ENCODE measurements at regions not wholly inside any gene's neighbourhood (a gene's known extent, or its start where the extent isn't known, plus 50 kb on each side); places are given as distances from the start of the nearest gene placed in this dataset.

DNA sequence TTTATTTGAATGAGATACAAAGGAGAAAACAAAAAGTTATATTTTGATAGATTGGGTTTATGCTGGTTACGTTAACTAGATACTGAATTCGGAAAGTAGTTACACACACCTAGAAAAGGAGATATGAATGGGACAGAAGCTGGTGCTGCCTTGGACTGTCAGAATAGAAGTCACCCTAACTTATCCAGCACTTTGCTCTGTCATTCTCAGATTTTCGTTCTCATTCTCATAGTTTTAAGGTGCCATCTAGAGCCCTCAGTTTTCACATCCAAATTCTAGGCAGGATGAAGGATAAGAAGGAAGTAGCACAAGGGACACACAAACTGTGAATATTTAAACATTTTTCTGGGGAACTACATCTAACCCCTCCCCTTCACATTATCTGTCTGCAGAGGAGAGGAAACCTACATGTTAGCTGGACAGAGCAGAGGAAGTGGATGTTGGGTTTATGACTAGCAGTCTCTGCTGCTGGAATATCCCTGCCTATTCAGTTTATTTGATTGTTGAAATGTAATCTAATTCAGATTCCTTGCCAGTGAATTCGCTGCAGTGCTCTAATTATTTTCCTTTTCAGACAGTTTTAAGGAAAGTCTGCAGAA lies 521.9 kb downstream of the FAT4 start:
- Histone ChIP-seq H3K36me3 (ENCODE audit: control insufficient read depth in 2 of 2, insufficient read depth in 2 of 2, low read length in 1 of 2) (no peaks in the 10 kb centered on the region), H3K4me2 (ENCODE audit: control insufficient read depth, insufficient read depth) (no peak overlapping the region), H3K4me1 (ENCODE audit: control insufficient read depth, insufficient read depth, low read length) (no peaks in the 10 kb centered on the region), H3K27ac (ENCODE audit: control insufficient read depth, insufficient read depth) (no peak overlapping the region), H3K9ac (ENCODE audit: control insufficient read depth, insufficient read depth, low read length) (no peak overlapping the region), H4K20me1 (ENCODE audit: control insufficient read depth, insufficient read depth) (no peaks in the 10 kb centered on the region), H3K27me3 (replicated peaks in 1 of 2; ENCODE audit: control insufficient read depth in 2 of 2, insufficient read depth in 2 of 2, low read length in 1 of 2) (no peaks in the 10 kb centered on the region), H3K79me2 (ENCODE audit: control insufficient read depth, insufficient read depth, low read length) (no peaks in the 10 kb centered on the region), H2AFZ (ENCODE audit: control insufficient read depth, low read depth, low read length) (no peak overlapping the region), H3K4me3 (no peak overlapping the region), H3K9me3 (replicated peaks; ENCODE audit: control insufficient read depth, insufficient read depth, low read length) (no peaks in the 10 kb centered on the region)
- ATAC-seq: peak; percentile 82
- TF ChIP-seq, protein P1, sequence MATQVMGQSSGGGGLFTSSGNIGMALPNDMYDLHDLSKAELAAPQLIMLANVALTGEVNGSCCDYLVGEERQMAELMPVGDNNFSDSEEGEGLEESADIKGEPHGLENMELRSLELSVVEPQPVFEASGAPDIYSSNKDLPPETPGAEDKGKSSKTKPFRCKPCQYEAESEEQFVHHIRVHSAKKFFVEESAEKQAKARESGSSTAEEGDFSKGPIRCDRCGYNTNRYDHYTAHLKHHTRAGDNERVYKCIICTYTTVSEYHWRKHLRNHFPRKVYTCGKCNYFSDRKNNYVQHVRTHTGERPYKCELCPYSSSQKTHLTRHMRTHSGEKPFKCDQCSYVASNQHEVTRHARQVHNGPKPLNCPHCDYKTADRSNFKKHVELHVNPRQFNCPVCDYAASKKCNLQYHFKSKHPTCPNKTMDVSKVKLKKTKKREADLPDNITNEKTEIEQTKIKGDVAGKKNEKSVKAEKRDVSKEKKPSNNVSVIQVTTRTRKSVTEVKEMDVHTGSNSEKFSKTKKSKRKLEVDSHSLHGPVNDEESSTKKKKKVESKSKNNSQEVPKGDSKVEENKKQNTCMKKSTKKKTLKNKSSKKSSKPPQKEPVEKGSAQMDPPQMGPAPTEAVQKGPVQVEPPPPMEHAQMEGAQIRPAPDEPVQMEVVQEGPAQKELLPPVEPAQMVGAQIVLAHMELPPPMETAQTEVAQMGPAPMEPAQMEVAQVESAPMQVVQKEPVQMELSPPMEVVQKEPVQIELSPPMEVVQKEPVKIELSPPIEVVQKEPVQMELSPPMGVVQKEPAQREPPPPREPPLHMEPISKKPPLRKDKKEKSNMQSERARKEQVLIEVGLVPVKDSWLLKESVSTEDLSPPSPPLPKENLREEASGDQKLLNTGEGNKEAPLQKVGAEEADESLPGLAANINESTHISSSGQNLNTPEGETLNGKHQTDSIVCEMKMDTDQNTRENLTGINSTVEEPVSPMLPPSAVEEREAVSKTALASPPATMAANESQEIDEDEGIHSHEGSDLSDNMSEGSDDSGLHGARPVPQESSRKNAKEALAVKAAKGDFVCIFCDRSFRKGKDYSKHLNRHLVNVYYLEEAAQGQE (IDR thresholded peaks at IDR 0.05; ENCODE audit: low read depth, low read length): no peak
- TF ChIP-seq, protein P2, sequence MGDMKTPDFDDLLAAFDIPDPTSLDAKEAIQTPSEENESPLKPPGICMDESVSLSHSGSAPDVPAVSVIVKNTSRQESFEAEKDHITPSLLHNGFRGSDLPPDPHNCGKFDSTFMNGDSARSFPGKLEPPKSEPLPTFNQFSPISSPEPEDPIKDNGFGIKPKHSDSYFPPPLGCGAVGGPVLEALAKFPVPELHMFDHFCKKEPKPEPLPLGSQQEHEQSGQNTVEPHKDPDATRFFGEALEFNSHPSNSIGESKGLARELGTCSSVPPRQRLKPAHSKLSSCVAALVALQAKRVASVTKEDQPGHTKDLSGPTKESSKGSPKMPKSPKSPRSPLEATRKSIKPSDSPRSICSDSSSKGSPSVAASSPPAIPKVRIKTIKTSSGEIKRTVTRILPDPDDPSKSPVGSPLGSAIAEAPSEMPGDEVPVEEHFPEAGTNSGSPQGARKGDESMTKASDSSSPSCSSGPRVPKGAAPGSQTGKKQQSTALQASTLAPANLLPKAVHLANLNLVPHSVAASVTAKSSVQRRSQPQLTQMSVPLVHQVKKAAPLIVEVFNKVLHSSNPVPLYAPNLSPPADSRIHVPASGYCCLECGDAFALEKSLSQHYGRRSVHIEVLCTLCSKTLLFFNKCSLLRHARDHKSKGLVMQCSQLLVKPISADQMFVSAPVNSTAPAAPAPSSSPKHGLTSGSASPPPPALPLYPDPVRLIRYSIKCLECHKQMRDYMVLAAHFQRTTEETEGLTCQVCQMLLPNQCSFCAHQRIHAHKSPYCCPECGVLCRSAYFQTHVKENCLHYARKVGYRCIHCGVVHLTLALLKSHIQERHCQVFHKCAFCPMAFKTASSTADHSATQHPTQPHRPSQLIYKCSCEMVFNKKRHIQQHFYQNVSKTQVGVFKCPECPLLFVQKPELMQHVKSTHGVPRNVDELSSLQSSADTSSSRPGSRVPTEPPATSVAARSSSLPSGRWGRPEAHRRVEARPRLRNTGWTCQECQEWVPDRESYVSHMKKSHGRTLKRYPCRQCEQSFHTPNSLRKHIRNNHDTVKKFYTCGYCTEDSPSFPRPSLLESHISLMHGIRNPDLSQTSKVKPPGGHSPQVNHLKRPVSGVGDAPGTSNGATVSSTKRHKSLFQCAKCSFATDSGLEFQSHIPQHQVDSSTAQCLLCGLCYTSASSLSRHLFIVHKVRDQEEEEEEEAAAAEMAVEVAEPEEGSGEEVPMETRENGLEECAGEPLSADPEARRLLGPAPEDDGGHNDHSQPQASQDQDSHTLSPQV (IDR thresholded peaks at IDR 0.05): no peak
- TF ChIP-seq, protein P3, sequence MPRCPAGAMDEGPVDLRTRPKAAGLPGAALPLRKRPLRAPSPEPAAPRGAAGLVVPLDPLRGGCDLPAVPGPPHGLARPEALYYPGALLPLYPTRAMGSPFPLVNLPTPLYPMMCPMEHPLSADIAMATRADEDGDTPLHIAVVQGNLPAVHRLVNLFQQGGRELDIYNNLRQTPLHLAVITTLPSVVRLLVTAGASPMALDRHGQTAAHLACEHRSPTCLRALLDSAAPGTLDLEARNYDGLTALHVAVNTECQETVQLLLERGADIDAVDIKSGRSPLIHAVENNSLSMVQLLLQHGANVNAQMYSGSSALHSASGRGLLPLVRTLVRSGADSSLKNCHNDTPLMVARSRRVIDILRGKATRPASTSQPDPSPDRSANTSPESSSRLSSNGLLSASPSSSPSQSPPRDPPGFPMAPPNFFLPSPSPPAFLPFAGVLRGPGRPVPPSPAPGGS (IDR thresholded peaks at IDR 0.05; ENCODE audit: borderline replicate concordance, insufficient read depth, low read depth, low read length, poor library complexity, severe bottlenecking): no peak
- TF ChIP-seq, protein P4, sequence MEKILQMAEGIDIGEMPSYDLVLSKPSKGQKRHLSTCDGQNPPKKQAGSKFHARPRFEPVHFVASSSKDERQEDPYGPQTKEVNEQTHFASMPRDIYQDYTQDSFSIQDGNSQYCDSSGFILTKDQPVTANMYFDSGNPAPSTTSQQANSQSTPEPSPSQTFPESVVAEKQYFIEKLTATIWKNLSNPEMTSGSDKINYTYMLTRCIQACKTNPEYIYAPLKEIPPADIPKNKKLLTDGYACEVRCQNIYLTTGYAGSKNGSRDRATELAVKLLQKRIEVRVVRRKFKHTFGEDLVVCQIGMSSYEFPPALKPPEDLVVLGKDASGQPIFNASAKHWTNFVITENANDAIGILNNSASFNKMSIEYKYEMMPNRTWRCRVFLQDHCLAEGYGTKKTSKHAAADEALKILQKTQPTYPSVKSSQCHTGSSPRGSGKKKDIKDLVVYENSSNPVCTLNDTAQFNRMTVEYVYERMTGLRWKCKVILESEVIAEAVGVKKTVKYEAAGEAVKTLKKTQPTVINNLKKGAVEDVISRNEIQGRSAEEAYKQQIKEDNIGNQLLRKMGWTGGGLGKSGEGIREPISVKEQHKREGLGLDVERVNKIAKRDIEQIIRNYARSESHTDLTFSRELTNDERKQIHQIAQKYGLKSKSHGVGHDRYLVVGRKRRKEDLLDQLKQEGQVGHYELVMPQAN (conservative IDR thresholded peaks at IDR 0.05): no peak
- no peak for TF ChIP-seq KLF5 (IDR thresholded peaks at IDR 0.05; ENCODE audit: partially characterized antibody)
- TF ChIP-seq, protein P5, sequence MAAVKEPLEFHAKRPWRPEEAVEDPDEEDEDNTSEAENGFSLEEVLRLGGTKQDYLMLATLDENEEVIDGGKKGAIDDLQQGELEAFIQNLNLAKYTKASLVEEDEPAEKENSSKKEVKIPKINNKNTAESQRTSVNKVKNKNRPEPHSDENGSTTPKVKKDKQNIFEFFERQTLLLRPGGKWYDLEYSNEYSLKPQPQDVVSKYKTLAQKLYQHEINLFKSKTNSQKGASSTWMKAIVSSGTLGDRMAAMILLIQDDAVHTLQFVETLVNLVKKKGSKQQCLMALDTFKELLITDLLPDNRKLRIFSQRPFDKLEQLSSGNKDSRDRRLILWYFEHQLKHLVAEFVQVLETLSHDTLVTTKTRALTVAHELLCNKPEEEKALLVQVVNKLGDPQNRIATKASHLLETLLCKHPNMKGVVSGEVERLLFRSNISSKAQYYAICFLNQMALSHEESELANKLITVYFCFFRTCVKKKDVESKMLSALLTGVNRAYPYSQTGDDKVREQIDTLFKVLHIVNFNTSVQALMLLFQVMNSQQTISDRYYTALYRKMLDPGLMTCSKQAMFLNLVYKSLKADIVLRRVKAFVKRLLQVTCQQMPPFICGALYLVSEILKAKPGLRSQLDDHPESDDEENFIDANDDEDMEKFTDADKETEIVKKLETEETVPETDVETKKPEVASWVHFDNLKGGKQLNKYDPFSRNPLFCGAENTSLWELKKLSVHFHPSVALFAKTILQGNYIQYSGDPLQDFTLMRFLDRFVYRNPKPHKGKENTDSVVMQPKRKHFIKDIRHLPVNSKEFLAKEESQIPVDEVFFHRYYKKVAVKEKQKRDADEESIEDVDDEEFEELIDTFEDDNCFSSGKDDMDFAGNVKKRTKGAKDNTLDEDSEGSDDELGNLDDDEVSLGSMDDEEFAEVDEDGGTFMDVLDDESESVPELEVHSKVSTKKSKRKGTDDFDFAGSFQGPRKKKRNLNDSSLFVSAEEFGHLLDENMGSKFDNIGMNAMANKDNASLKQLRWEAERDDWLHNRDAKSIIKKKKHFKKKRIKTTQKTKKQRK (IDR thresholded peaks at IDR 0.05; ENCODE audit: low read depth, low read length): no peak
- no peak for DNase-seq (ENCODE audit: low read depth, low spot score)
- BruUV-seq (replicated peaks): no TSS peak
- WGBS (ENCODE audit: insufficient coverage, insufficient replicate concordance, low lambda C conversion rate, missing lambda C conversion rate): 2% methylated on average over 4 of the region's 4 CpGs
- CTCF ChIA-PET: no interaction called here
- POLR2A ChIA-PET: no interaction called here
- RAD21 ChIA-PET (ENCODE audit: unreplicated experiment): no interaction called here
- intact Hi-C loops (cut with micrococcal nuclease; ENCODE audit: unreplicated experiment) (no loop called here), in situ Hi-C loops (cut with MboI) (no loop called here)
- SMC1A ChIA-PET (ENCODE audit: uncharacterized antibody, unreplicated experiment): interaction anchor here (1.3 kb wide), 1 partner anchor 77 kb away, joined by 3 read pairs; no protein-coding TSS in a partner anchor
- no peak for FAIRE-seq
